HG03439 (cell line): ENCODE measurements at regions not wholly inside any gene's neighbourhood (a gene's known extent, or its start where the extent isn't known, plus 50 kb on each side); places are given as distances from the start of the nearest gene placed in this dataset.
"Not testable (repeated sequence)": the region's sequence is repeated elsewhere in the genome, so short reads cannot be mapped to it uniquely, and the experiment has no call there.

Experiments used
- ATAC-seq: cut with Tn5 transposase; IDR thresholded peaks from one replicate; pipeline ENCODE4 v1.9.1; 2021; ENCODE audit warnings: mild to moderate bottlenecking, moderate library complexity; ENCODE audit not compliant: unreplicated experiment

- ATAC-seq = no peak
Observed at GRCh38 chr11:98061858-98062257, 958.9 kb upstream of the CNTN5 start.

GRCh38 chr11:98062714-98063113 lies 958.0 kb upstream of the CNTN5 start:
- ATAC-seq = no peak

GRCh38 chr11:98068251-98068650 lies 952.5 kb upstream of the CNTN5 start:
- no peak for ATAC-seq

- ATAC-seq = not testable (repeated sequence)
Observed at GRCh38 chr11:98069147-98069546, 951.6 kb upstream of the CNTN5 start.

GRCh38 chr11:98069861-98070260 lies 950.9 kb upstream of the CNTN5 start:
- ATAC-seq = no peak

- ATAC-seq = no peak
Observed at GRCh38 chr11:98090861-98091505, 929.8 kb upstream of the CNTN5 start.

- no peak for ATAC-seq
Observed at GRCh38 chr11:98099371-98099770, 921.4 kb upstream of the CNTN5 start.

GRCh38 chr11:98100689-98101088 lies 920.1 kb upstream of the CNTN5 start:
- ATAC-seq = no peak

- ATAC-seq = no peak
Observed at GRCh38 chr11:98101329-98101728, 919.4 kb upstream of the CNTN5 start.

GRCh38 chr11:98104249-98104648 lies 916.5 kb upstream of the CNTN5 start:
- ATAC-seq = no peak

GRCh38 chr11:98107736-98108135 lies 913.0 kb upstream of the CNTN5 start:
- no peak for ATAC-seq

- no peak for ATAC-seq
Observed at GRCh38 chr11:98110030-98110429, 910.7 kb upstream of the CNTN5 start.

- ATAC-seq = no peak
Observed at GRCh38 chr11:98115873-98116272, 904.9 kb upstream of the CNTN5 start.

- no peak for ATAC-seq
Observed at GRCh38 chr11:98130117-98130625, 890.6 kb upstream of the CNTN5 start.

- ATAC-seq = no peak
Observed at GRCh38 chr11:98136357-98136756, 884.4 kb upstream of the CNTN5 start.

GRCh38 chr11:98137437-98137836 lies 883.3 kb upstream of the CNTN5 start:
- ATAC-seq = no peak

- ATAC-seq = no peak
Observed at GRCh38 chr11:98143661-98144060, 877.1 kb upstream of the CNTN5 start.

GRCh38 chr11:98153752-98154151 lies 867.0 kb upstream of the CNTN5 start:
- no peak for ATAC-seq

- no peak for ATAC-seq
Observed at GRCh38 chr11:98155696-98156095, 865.1 kb upstream of the CNTN5 start.

GRCh38 chr11:98177925-98178324 lies 842.8 kb upstream of the CNTN5 start:
- ATAC-seq = no peak

GRCh38 chr11:98180511-98180910 lies 840.2 kb upstream of the CNTN5 start:
- ATAC-seq = no peak

- ATAC-seq = no peak
Observed at GRCh38 chr11:98180921-98181320, 839.8 kb upstream of the CNTN5 start.

- no peak for ATAC-seq
Observed at GRCh38 chr11:98183034-98183433, 837.7 kb upstream of the CNTN5 start.
